Esophagus squamous epithelium (tissue), 4 donors: ENCODE measurements at regions not wholly inside any gene's neighbourhood (a gene's known extent, or its start where the extent isn't known, plus 50 kb on each side); places are given as distances from the start of the nearest gene placed in this dataset.

Experiments used
- POLR2A ChIP-seq, 4 donors: fragments of 450-650 bp; IDR thresholded peaks; one replicate each; pipeline ENCODE4 v1.6.1; 2017; ENCODE audit warnings: antibody characterized with exemption in 4 of 4, mild to moderate bottlenecking in 4 of 4, moderate library complexity in 3 of 4
- TF ChIP-seq, protein P1 (sequence below), 6 experiments: fragments of 450-650 bp in 4 of 6; fragments of 200-600 bp in 2 of 6; sonication (generic) in 2 of 6; IDR thresholded peaks; one replicate each; pipeline ENCODE4 v1.5.1; 2016 to 2019; ENCODE audit warnings: antibody characterized with exemption in 6 of 6, mild to moderate bottlenecking in 4 of 6, moderate library complexity in 4 of 6

DNA sequence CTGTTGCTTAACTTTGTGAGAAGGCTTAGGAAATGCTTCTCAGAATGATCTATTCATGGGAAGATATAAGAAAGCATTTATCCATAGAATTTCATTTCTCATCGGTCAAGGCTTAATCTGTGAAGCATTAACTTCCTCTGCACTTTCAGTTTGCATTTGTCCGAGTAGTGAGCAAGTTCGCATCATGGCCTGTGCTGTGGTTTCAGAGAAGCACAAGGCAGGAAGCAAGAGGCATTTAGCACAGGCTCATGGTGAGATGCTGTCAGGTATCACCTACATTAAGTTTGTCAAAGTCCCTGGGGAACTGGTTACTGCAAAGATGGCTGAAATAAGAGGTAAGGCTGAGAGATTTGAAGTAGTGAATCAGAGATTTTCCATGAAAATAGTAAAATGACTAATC lies 244.9 kb downstream of the NAP1L3 start:
- TF ChIP-seq, protein P1, sequence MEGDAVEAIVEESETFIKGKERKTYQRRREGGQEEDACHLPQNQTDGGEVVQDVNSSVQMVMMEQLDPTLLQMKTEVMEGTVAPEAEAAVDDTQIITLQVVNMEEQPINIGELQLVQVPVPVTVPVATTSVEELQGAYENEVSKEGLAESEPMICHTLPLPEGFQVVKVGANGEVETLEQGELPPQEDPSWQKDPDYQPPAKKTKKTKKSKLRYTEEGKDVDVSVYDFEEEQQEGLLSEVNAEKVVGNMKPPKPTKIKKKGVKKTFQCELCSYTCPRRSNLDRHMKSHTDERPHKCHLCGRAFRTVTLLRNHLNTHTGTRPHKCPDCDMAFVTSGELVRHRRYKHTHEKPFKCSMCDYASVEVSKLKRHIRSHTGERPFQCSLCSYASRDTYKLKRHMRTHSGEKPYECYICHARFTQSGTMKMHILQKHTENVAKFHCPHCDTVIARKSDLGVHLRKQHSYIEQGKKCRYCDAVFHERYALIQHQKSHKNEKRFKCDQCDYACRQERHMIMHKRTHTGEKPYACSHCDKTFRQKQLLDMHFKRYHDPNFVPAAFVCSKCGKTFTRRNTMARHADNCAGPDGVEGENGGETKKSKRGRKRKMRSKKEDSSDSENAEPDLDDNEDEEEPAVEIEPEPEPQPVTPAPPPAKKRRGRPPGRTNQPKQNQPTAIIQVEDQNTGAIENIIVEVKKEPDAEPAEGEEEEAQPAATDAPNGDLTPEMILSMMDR (IDR thresholded peaks at IDR 0.05) = no peak
- TF ChIP-seq POLR2A (IDR thresholded peaks at IDR 0.05) = no peak
